ENCODE measurements at regions not wholly inside any gene's neighbourhood (a gene's known extent, or its start where the extent isn't known, plus 50 kb on each side); places are given as distances from the start of the nearest gene placed in this dataset.

- peaks cover 8% of the 10 kb centered on the region for H3K9me3 ChIP-seq (ENCODE audit: control insufficient read depth, low read length)
- no peaks in the 10 kb centered on the region for H3K36me3 ChIP-seq (ENCODE audit: control insufficient read depth, insufficient read depth, low read length)
- no peak overlapping the region for H3K4me3 ChIP-seq (ENCODE audit: extremely low read depth, insufficient read depth, low read length, poor library complexity, severe bottlenecking)
- no peak overlapping the region for H3K27ac ChIP-seq (ENCODE audit: low read depth, low read length, severe bottlenecking)
- 77% methylated on average over 2 of the region's 2 CpGs; no CpG with 5 or more reads in 1 of the 2 experiments for WGBS, 2 experiments (ENCODE audit: insufficient coverage in 2 of 2)
- H3K4me1 ChIP-seq (ENCODE audit: control insufficient read depth, insufficient read depth, low read length, poor library complexity, severe bottlenecking), result no peaks in the 10 kb centered on the region
Measured at GRCh38 chr3:69441732-69442131, 55.8 kb upstream of the FRMD4B start.

- Histone ChIP-seq H3K4me1 (ENCODE audit: control insufficient read depth, insufficient read depth, low read length, poor library complexity, severe bottlenecking) (no peaks in the 10 kb centered on the region), H3K4me3 (ENCODE audit: extremely low read depth, insufficient read depth, low read length, poor library complexity, severe bottlenecking) (no peak overlapping the region), H3K9me3 (ENCODE audit: control insufficient read depth, low read length) (peaks cover 8% of the 10 kb centered on the region), H3K27ac (ENCODE audit: low read depth, low read length, severe bottlenecking) (no peak overlapping the region), H3K36me3 (ENCODE audit: control insufficient read depth, insufficient read depth, low read length) (no peaks in the 10 kb centered on the region)
- 40 to 67% methylated on average over 1 of the region's 1 CpG for WGBS, 2 experiments (ENCODE audit: insufficient coverage in 2 of 2)
Measured at GRCh38 chr3:69441040-69441439, 55.2 kb upstream of the FRMD4B start.

- WGBS, 2 experiments (ENCODE audit: insufficient coverage in 2 of 2), result no CpG with 5 or more reads among the region's 1 CpG
- H3K36me3 ChIP-seq (ENCODE audit: control insufficient read depth, insufficient read depth, low read length), result no peaks in the 10 kb centered on the region
- H3K27ac ChIP-seq (ENCODE audit: low read depth, low read length, severe bottlenecking), result no peak overlapping the region
- peaks cover 8% of the 10 kb centered on the region for H3K9me3 ChIP-seq (ENCODE audit: control insufficient read depth, low read length)
- no peak overlapping the region for H3K4me3 ChIP-seq (ENCODE audit: extremely low read depth, insufficient read depth, low read length, poor library complexity, severe bottlenecking)
- no peaks in the 10 kb centered on the region for H3K4me1 ChIP-seq (ENCODE audit: control insufficient read depth, insufficient read depth, low read length, poor library complexity, severe bottlenecking)
Measured at GRCh38 chr3:69439643-69440270, 53.9 kb upstream of the FRMD4B start.

- H3K4me1 ChIP-seq (ENCODE audit: control insufficient read depth, insufficient read depth, low read length, poor library complexity, severe bottlenecking), result peaks cover 8% of the 10 kb centered on the region
- no peak overlapping the region for H3K4me3 ChIP-seq (ENCODE audit: extremely low read depth, insufficient read depth, low read length, poor library complexity, severe bottlenecking)
- no peaks in the 10 kb centered on the region for H3K9me3 ChIP-seq (ENCODE audit: control insufficient read depth, low read length)
- H3K27ac ChIP-seq (ENCODE audit: low read depth, low read length, severe bottlenecking), result no peak overlapping the region
- no peaks in the 10 kb centered on the region for H3K36me3 ChIP-seq (ENCODE audit: control insufficient read depth, insufficient read depth, low read length)
- WGBS, 2 experiments (ENCODE audit: insufficient coverage in 2 of 2), result 80 to 83% methylated on average over 1 of the region's 1 CpG
Measured at GRCh38 chr3:69438476-69438875, 52.6 kb upstream of the FRMD4B start.

- Histone ChIP-seq H3K4me3 (ENCODE audit: extremely low read depth, insufficient read depth, low read length, poor library complexity, severe bottlenecking) (no peak overlapping the region), H3K27ac (ENCODE audit: low read depth, low read length, severe bottlenecking) (no peak overlapping the region), H3K36me3 (ENCODE audit: control insufficient read depth, insufficient read depth, low read length) (no peaks in the 10 kb centered on the region), H3K9me3 (ENCODE audit: control insufficient read depth, low read length) (no peaks in the 10 kb centered on the region), H3K4me1 (ENCODE audit: control insufficient read depth, insufficient read depth, low read length, poor library complexity, severe bottlenecking) (peaks cover 15% of the 10 kb centered on the region)
- WGBS, 2 experiments (ENCODE audit: insufficient coverage in 2 of 2), result 100% methylated on average over 1 of the region's 2 CpGs
Measured at GRCh38 chr3:69435274-69436265, 49.7 kb upstream of the FRMD4B start.
